Large intestine (tissue), 3 donors: ENCODE measurements at regions not wholly inside any gene's neighbourhood (a gene's known extent, or its start where the extent isn't known, plus 50 kb on each side); places are given as distances from the start of the nearest gene placed in this dataset.

Experiments
- DNase-seq, 2 donors: peaks; one replicate each; pipeline versions ENCODE4 v3.0.0 to v3.0.0-alpha.2; 2013
- H3K27ac ChIP-seq: one replicate; pipeline ENCODE4 v1.5.1; 2013; ENCODE audit warnings: low read length
- H3K27me3 ChIP-seq: 2 replicates; pipeline ENCODE4 v1.6.1; 2013; ENCODE audit warnings: low read length; ENCODE audit not compliant: control insufficient read depth, insufficient read depth
- H3K36me3 ChIP-seq: 2 replicates; pipeline ENCODE4 v1.6.1; 2013; ENCODE audit warnings: low read length; ENCODE audit not compliant: control insufficient read depth, insufficient read depth
- H3K4me1 ChIP-seq: one replicate; pipeline ENCODE4 v1.6.1; 2013; ENCODE audit warnings: low read length; ENCODE audit not compliant: control insufficient read depth, insufficient read depth
- H3K4me3 ChIP-seq: one replicate; pipeline ENCODE4 v1.5.1; 2013; ENCODE audit warnings: low read length
- H3K9me3 ChIP-seq: one replicate; pipeline ENCODE4 v1.6.1; 2013; ENCODE audit warnings: mild to moderate bottlenecking, low read depth, low read length, moderate library complexity; ENCODE audit not compliant: control insufficient read depth
- WGBS: methylation state at CpG from one replicate; pipeline ENCODE4 v1.1.5; 2013; ENCODE audit warnings: low lambda C conversion rate; ENCODE audit not compliant: insufficient coverage; 5-methylcytosine and 5-hydroxymethylcytosine counted together

GRCh38 chr10:58996063-58996462 lies 180.4 kb upstream of the PHYHIPL start:
- Histone ChIP-seq H3K27ac (peak overlapping the region; percentile 81), H3K9me3 (no peaks in the 10 kb centered on the region), H3K4me1 (peaks cover 32% of the 10 kb centered on the region), H3K27me3 (no peaks in the 10 kb centered on the region), H3K36me3 (no peaks in the 10 kb centered on the region), H3K4me3 (no peak overlapping the region)
- DNase-seq: no peak
- no CpG with 5 or more reads among the region's 2 CpGs for WGBS

DNA sequence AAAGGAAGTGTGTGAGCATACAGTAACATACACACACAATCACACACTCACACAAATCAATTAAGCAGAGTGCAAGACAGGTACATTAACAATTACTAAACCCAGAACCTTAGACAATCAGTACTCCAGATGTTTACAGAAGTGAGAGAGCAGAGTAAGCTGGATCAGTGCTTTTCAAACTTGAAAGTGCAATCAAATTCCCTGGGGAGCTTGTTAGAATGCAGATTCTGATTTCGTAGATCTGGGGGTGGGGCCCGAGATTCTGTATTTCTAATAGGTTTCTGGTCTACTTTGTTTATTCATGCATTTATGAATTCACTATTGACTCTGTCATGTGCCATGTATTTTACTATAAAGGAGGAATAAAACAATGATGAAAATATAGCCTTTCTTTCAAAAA lies 179.6 kb upstream of the PHYHIPL start:
- Histone ChIP-seq H3K4me1 (peaks cover 25% of the 10 kb centered on the region), H3K9me3 (no peaks in the 10 kb centered on the region), H3K27me3 (no peaks in the 10 kb centered on the region), H3K27ac (no peak overlapping the region), H3K4me3 (no peak overlapping the region), H3K36me3 (no peaks in the 10 kb centered on the region)
- no CpG with 5 or more reads among the region's 2 CpGs for WGBS
- DNase-seq: no peak

DNA sequence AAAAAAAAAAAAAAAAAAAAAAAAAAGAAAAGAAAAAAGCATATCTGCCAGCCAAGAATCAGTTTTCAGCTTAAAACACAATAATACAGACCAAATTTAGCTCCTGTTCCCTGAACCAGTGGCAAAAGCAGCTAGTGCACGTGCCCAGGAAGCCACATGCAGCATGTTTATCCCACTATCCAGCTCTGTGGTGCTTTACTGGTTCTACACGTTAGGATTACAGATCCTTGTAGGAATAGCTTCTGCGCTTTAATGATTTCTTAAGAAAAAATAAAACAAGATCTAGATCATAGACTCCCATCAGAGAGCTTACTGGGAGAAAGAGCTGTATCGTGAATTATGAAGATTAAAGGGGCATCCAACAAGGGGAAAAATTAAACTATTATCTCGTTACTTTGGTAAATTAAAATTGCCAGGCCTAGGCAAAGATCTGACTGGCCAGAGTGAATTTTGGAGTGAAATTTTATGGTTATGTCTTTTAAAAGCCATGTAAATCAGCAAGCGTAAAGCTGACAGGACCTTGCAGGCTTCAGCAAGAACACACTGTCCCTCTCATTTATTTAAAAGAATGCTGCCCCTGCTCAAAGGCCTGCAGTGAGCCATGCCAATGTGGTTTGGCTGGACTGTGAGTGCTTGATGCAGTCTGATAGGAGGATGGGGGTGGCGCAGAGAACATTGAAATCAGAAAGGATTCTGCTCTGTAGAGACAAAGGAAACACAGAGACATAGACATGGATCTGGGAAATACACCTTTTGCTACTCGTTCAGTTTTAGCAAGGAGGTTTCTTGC lies 177.3 kb upstream of the PHYHIPL start:
- 95% methylated on average over 4 of the region's 8 CpGs for WGBS
- H3K27ac ChIP-seq: no peak overlapping the region

DNA sequence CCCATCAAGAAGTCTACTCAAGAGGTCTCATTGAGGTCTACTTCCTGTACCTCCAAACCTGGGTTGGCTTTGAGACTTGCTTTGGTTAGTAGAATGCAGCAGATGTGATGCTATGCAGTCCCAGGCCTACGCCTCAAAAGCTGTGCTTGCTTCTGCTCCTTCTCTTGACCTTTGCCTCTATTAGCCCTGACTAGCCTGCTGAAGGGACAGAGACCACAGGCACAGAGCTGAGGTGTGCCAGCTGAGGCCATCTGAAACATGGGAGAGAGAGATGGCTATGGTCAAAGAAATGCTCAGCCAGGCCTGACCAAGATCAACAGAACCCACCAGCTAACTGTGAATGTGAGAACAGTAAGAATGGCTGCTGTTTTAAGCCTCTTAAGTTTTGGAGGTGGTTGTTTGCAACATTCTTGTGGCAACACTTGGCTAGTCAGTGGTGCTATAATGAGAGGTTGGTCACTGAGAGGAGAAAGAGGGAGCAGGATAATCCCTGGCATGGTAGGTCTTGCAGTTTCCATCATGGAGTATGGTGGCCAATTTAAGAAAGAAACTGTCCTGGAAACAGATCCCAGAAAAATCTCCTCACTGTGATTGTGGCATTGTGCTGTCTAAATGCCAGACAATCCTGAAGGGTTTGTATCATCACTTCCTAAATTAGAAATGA lies 176.1 kb upstream of the PHYHIPL start:
- H3K4me3 ChIP-seq: no peak overlapping the region
- H3K4me1 ChIP-seq: peaks cover 20% of the 10 kb centered on the region
- H3K27me3 ChIP-seq: no peaks in the 10 kb centered on the region
- H3K27ac ChIP-seq: no peak overlapping the region
- DNase-seq: no peak
- H3K9me3 ChIP-seq: no peaks in the 10 kb centered on the region
- no peaks in the 10 kb centered on the region for H3K36me3 ChIP-seq
- no CpG with 5 or more reads among the region's 1 CpG for WGBS

More for the DNA sequence above, 177.3 kb upstream of the PHYHIPL start:
- H3K9me3 ChIP-seq: no peaks in the 10 kb centered on the region
- no peaks in the 10 kb centered on the region for H3K27me3 ChIP-seq
- no peaks in the 10 kb centered on the region for H3K36me3 ChIP-seq
- H3K4me1 ChIP-seq: peaks cover 18% of the 10 kb centered on the region
- DNase-seq: no peak
- no peak overlapping the region for H3K4me3 ChIP-seq

- Histone ChIP-seq H3K4me3 (no peak overlapping the region), H3K27ac (no peak overlapping the region), H3K4me1 (peaks cover 19% of the 10 kb centered on the region), H3K9me3 (no peaks in the 10 kb centered on the region), H3K36me3 (no peaks in the 10 kb centered on the region), H3K27me3 (no peaks in the 10 kb centered on the region)
- WGBS: no CpG with 5 or more reads among the region's 3 CpGs
- no peak for DNase-seq
Measured at GRCh38 chr10:59002011-59002410, 174.4 kb upstream of the PHYHIPL start.

- H3K4me1 ChIP-seq: peaks cover 27% of the 10 kb centered on the region
- H3K4me3 ChIP-seq: no peak overlapping the region
- no peak for DNase-seq
- no peaks in the 10 kb centered on the region for H3K9me3 ChIP-seq
- no CpG with 5 or more reads among the region's 1 CpG for WGBS
- no peak overlapping the region for H3K27ac ChIP-seq
- no peaks in the 10 kb centered on the region for H3K27me3 ChIP-seq
- H3K36me3 ChIP-seq: no peaks in the 10 kb centered on the region
Measured at GRCh38 chr10:59003203-59003602, 173.2 kb upstream of the PHYHIPL start.

GRCh38 chr10:59004392-59004791 lies 172.1 kb upstream of the PHYHIPL start:
- Histone ChIP-seq H3K27me3 (no peaks in the 10 kb centered on the region), H3K9me3 (no peaks in the 10 kb centered on the region), H3K4me1 (peaks cover 27% of the 10 kb centered on the region), H3K36me3 (no peaks in the 10 kb centered on the region), H3K27ac (no peak overlapping the region), H3K4me3 (no peak overlapping the region)
- DNase-seq: no peak
- WGBS: no CpG with 5 or more reads among the region's 1 CpG

DNA sequence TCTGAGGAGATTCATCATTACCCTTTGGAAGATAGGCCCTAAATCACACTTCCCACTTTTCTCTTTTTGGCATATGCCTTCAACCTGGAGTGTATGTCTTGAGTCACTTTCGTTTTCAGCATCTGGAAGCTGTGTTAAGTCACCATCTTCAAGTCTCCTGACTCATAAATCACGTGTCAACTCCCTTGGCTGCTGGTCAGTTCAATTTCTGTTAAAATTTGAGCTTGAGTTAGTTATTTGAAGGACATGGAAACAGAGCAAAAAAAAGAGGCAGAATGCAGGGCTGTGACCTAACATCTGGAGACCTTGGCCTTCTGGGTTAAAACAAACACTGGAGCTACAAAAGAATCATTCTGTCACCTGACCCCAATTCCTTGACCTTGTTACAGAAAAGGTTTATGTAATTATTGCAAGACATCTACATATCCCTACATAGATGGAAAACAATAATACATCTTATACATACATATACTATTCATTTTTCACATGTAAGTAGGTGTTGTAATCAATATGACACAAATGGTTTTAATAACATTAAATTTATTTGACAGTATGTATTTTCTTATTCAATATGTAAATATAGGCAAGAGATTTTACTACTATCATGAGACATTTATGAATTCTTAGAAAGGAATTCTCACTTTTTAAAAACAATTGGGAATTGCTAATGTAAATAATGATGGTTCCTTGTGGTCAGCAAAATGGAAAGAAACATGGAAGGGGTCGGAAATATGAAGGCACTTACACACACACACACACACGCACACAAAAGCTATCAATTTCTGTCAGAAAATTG lies 169.7 kb upstream of the PHYHIPL start:
- no peaks in the 10 kb centered on the region for H3K36me3 ChIP-seq
- no peak overlapping the region for H3K4me3 ChIP-seq
- H3K27ac ChIP-seq: peak overlapping the region; percentile 11
- H3K9me3 ChIP-seq: no peaks in the 10 kb centered on the region
- no peaks in the 10 kb centered on the region for H3K27me3 ChIP-seq
- H3K4me1 ChIP-seq: peaks cover 27% of the 10 kb centered on the region
- 62% methylated on average over 2 of the region's 4 CpGs for WGBS
- peak; percentile 48 to 69 for DNase-seq

- peak in 1 of 2 donors; percentile 61 for DNase-seq
- no CpG with 5 or more reads among the region's 3 CpGs for WGBS
- Histone ChIP-seq H3K4me1 (peaks cover 23% of the 10 kb centered on the region), H3K27me3 (no peaks in the 10 kb centered on the region), H3K9me3 (no peaks in the 10 kb centered on the region), H3K27ac (peak overlapping the region; percentile 7), H3K4me3 (no peak overlapping the region), H3K36me3 (no peaks in the 10 kb centered on the region)
Measured at GRCh38 chr10:59007307-59008025, 169.0 kb upstream of the PHYHIPL start.

GRCh38 chr10:59008452-59008851 lies 168.0 kb upstream of the PHYHIPL start:
- H3K4me3 ChIP-seq: no peak overlapping the region
- no peaks in the 10 kb centered on the region for H3K36me3 ChIP-seq
- WGBS: no CpG with 5 or more reads among the region's 1 CpG
- no peaks in the 10 kb centered on the region for H3K27me3 ChIP-seq
- peaks cover 23% of the 10 kb centered on the region for H3K4me1 ChIP-seq
- DNase-seq: no peak
- H3K9me3 ChIP-seq: no peaks in the 10 kb centered on the region
- H3K27ac ChIP-seq: no peak overlapping the region
